B cell (primary cell): ENCODE measurements at regions not wholly inside any gene's neighbourhood (a gene's known extent, or its start where the extent isn't known, plus 50 kb on each side); places are given as distances from the start of the nearest gene placed in this dataset.

Source experiments
- ATAC-seq: fragments of 200-7000 bp; cut with Tn5 transposase; one replicate; pipeline ENCODE4 v1.10.0; 2021; ENCODE audit warnings: low read depth, mild to moderate bottlenecking, moderate number of reproducible peaks, moderate library complexity
- CTCF ChIA-PET: fragments of 350-600 bp; sonication (Branson Sonifier 250); formaldehyde crosslinking; loops from one replicate; lab custom pipeline; 2021; ENCODE audit warnings: antibody characterized with exemption, inconsistent platforms; lab: Charles Lee
- POLR2A ChIA-PET: fragments of 350-600 bp; sonication (Branson Sonifier 250); formaldehyde crosslinking; loops from one replicate; lab custom pipeline; 2021; ENCODE audit warnings: antibody characterized with exemption; lab: Charles Lee
- DNase-seq: peaks from one replicate; pipeline ENCODE4 v3.0.0; 2013
- H2AFZ ChIP-seq: 2 replicates; pipeline ENCODE4 v1.6.1; 2012; ENCODE audit warnings: mild to moderate bottlenecking, low read depth, low read length; ENCODE audit not compliant: insufficient read depth, poor library complexity, severe bottlenecking
- H3K27ac ChIP-seq, 2 donors: 1 replicate in 1 of 2; 2 replicates in 1 of 2; pipeline ENCODE4 v1.5.1; 2012 to 2013; ENCODE audit warnings: low read length in 2 of 2, mild to moderate bottlenecking in 2 of 2, moderate library complexity in 1 of 2
- H3K27me3 ChIP-seq, 4 experiments: fragments of 200-600 bp in 1 of 4; sonication (generic) in 1 of 4; replicated peaks in 1 of 4; 1 replicate in 2 of 4; 2 replicates in 2 of 4; pipeline versions ENCODE4 v1.6.1 to v1.7.0; 2013 to 2016; ENCODE audit warnings: low read length in 3 of 4, mild to moderate bottlenecking in 2 of 4, mixed read lengths in 1 of 4, moderate library complexity in 1 of 4; ENCODE audit not compliant: insufficient read depth in 4 of 4, control insufficient read depth in 3 of 4; ENCODE audit errors: control extremely low read depth in 1 of 4
- H3K36me3 ChIP-seq, 2 experiments: replicated peaks in 1 of 2; 1 replicate in 1 of 2; 2 replicates in 1 of 2; pipeline versions ENCODE4 v1.6.1 to v1.7.1; 2013; ENCODE audit warnings: low read length in 1 of 2; ENCODE audit not compliant: insufficient read depth in 2 of 2, control insufficient read depth in 1 of 2; ENCODE audit errors: control extremely low read depth in 1 of 2, extremely low read depth in 1 of 2
- H3K4me1 ChIP-seq, 2 donors: fragments of 200-600 bp in 1 of 2; sonication (generic) in 1 of 2; 1 replicate in 1 of 2; 2 replicates in 1 of 2; pipeline versions ENCODE4 v1.5.1 to v1.6.1; 2013 to 2017; ENCODE audit warnings: low read length in 2 of 2; ENCODE audit not compliant: control insufficient read depth in 2 of 2, insufficient read depth in 2 of 2
- H3K4me2 ChIP-seq: replicated peaks from 2 replicates; pipeline ENCODE3; 2012; ENCODE audit warnings: mild to moderate bottlenecking, low read depth, low read length; ENCODE audit not compliant: poor library complexity, severe bottlenecking
- H3K4me3 ChIP-seq, 5 experiments: fragments of 200-600 bp in 1 of 5; sonication (generic) in 1 of 5; 1 replicate in 3 of 5; 2 replicates in 2 of 5; pipeline versions ENCODE4 v1.5.1 to v1.7.0; 2011 to 2016; ENCODE audit warnings: low read length in 4 of 5, mild to moderate bottlenecking in 4 of 5, low read depth in 2 of 5, control low read depth in 1 of 5, moderate library complexity in 1 of 5; ENCODE audit not compliant: insufficient read depth in 1 of 5; ENCODE audit errors: control extremely low read depth in 1 of 5, extremely low read depth in 1 of 5
- H3K79me2 ChIP-seq: fragments of 200-600 bp; sonication (generic); one replicate; pipeline ENCODE4 v1.6.0; 2016; ENCODE audit warnings: low read length; ENCODE audit not compliant: control insufficient read depth, insufficient read depth
- H3K9ac ChIP-seq: fragments of 200-600 bp; sonication (generic); 2 replicates; pipeline ENCODE4 v1.6.1; 2017; ENCODE audit warnings: mild to moderate bottlenecking, low read length, moderate library complexity
- H3K9me3 ChIP-seq, 3 donors: one replicate each; pipeline versions ENCODE4 v1.6.1 to v1.7.1; 2013; ENCODE audit warnings: low read length in 2 of 3; ENCODE audit not compliant: control insufficient read depth in 2 of 3, insufficient read depth in 1 of 3; ENCODE audit errors: control extremely low read depth in 1 of 3
- H4K20me1 ChIP-seq: 2 replicates; pipeline ENCODE4 v1.6.0; 2012; ENCODE audit warnings: mild to moderate bottlenecking, low read length; ENCODE audit not compliant: insufficient read depth, control insufficient read depth, poor library complexity, severe bottlenecking
- H3K27ac Mint-ChIP-seq: one replicate; pipeline ENCODE4 v1.8.0; 2021; ENCODE audit warnings: mixed read lengths
- H3K27me3 Mint-ChIP-seq: one replicate; pipeline ENCODE4 v1.8.0; 2021; ENCODE audit warnings: mixed read lengths
- H3K4me1 Mint-ChIP-seq: one replicate; pipeline ENCODE4 v1.8.0; 2021; ENCODE audit warnings: mixed read lengths
- H3K4me3 Mint-ChIP-seq: one replicate; pipeline ENCODE4 v1.8.0; 2021; ENCODE audit warnings: mixed read lengths
- H3K9me3 Mint-ChIP-seq: one replicate; pipeline ENCODE4 v1.8.0; 2022; ENCODE audit warnings: mixed read lengths; ENCODE audit not compliant: insufficient read depth
- CTCF ChIP-seq: fragments of 200-600 bp; IDR thresholded peaks from one replicate; pipeline ENCODE4 v1.8.0; 2022; ENCODE audit warnings: antibody characterized with exemption, mild to moderate bottlenecking
- EZH2 ChIP-seq: IDR thresholded peaks from 2 replicates; pipeline ENCODE4 v1.6.1; 2012; ENCODE audit warnings: borderline replicate concordance, low read depth, mild to moderate bottlenecking, moderate library complexity, low read length; ENCODE audit not compliant: insufficient read depth, poor library complexity, severe bottlenecking
- WGBS: methylation state at CpG from one replicate; pipeline ENCODE4 v1.1.5; 2013; ENCODE audit warnings: missing lambda C conversion rate; ENCODE audit not compliant: insufficient coverage; 5-methylcytosine and 5-hydroxymethylcytosine counted together
- intact Hi-C: fragments of 100-400 bp; cut with micrococcal nuclease; formaldehyde crosslinking; loops from one replicate; pipeline ENCODE4 v1.10.0; 2022

GRCh38 chr13:88745011-88745410 lies 1073.8 kb downstream of the SLITRK5 start:
- TF ChIP-seq EZH2 (no peak), CTCF (no peak)
- ATAC-seq, result no peak
- Histone ChIP-seq H3K27me3 (no peaks in the 10 kb centered on the region), H3K27ac (no peak overlapping the region), H3K36me3 (no peaks in the 10 kb centered on the region), H3K4me3 (no peak overlapping the region), H3K4me2 (no peak overlapping the region), H3K9me3 (no peaks in the 10 kb centered on the region), H2AFZ (no peak overlapping the region), H3K9ac (no peak overlapping the region), H3K79me2 (no peaks in the 10 kb centered on the region), H3K4me1 (no peaks in the 10 kb centered on the region), H4K20me1 (no peaks in the 10 kb centered on the region)
- no peak overlapping the region for H3K4me3 Mint-ChIP-seq
- no peak for DNase-seq
- H3K4me1 Mint-ChIP-seq, result no peaks in the 10 kb centered on the region
- ChIA-PET CTCF (no interaction called here), POLR2A (no interaction called here)
- H3K9me3 Mint-ChIP-seq, result no peaks in the 10 kb centered on the region
- no peaks in the 10 kb centered on the region for H3K27me3 Mint-ChIP-seq
- no peak overlapping the region for H3K27ac Mint-ChIP-seq
- intact Hi-C loops, result no loop called here

GRCh38 chr13:88752041-88752440 lies 1080.9 kb downstream of the SLITRK5 start:
- Histone ChIP-seq H3K79me2 (no peaks in the 10 kb centered on the region), H3K27ac (no peak overlapping the region), H3K27me3 (no peaks in the 10 kb centered on the region), H3K4me1 (no peaks in the 10 kb centered on the region), H2AFZ (no peak overlapping the region), H3K9me3 (no peaks in the 10 kb centered on the region), H3K9ac (no peak overlapping the region), H3K4me3 (no peak overlapping the region), H3K4me2 (no peak overlapping the region), H4K20me1 (no peaks in the 10 kb centered on the region), H3K36me3 (no peaks in the 10 kb centered on the region)
- Mint-ChIP-seq H3K9me3 (no peaks in the 10 kb centered on the region), H3K27ac (no peak overlapping the region), H3K4me3 (no peak overlapping the region), H3K27me3 (no peaks in the 10 kb centered on the region), H3K4me1 (no peaks in the 10 kb centered on the region)
- ChIA-PET POLR2A (no interaction called here), CTCF (no interaction called here)
- ATAC-seq (no peak), DNase-seq (no peak)
- intact Hi-C loops, result no loop called here
- TF ChIP-seq CTCF (no peak), EZH2 (no peak)
- WGBS, result no CpG with 5 or more reads among the region's 1 CpG
